A673 (cell line): ENCODE measurements at regions not wholly inside any gene's neighbourhood (a gene's known extent, or its start where the extent isn't known, plus 50 kb on each side); places are given as distances from the start of the nearest gene placed in this dataset.

Experiments used
- BruUV-seq: library from RNA; stranded (reverse); fragments of 400-500 nt; replicated peaks from 2 replicates; lab custom pipeline; 2021; lab: Mats Ljungman, UMichigan
- CTCF ChIA-PET: fragments of 300-600 bp; sonication (Branson Sonifier 250); formaldehyde crosslinking; loops from one replicate; lab custom pipeline; 2022; ENCODE audit warnings: antibody characterized with exemption; lab: Charles Lee
- POLR2A ChIA-PET: fragments of 300-600 bp; sonication (Branson Sonifier 250); formaldehyde crosslinking; loops from one replicate; lab custom pipeline; 2022; ENCODE audit warnings: antibody characterized with exemption; ENCODE audit not compliant: low non-redundant PET; lab: Charles Lee
- DNase-seq: peaks from one replicate; pipeline ENCODE4 v3.0.0-alpha.2; 2015; ENCODE audit warnings: low spot score
- H3K27ac ChIP-seq: fragments of 200-600 bp; sonication (generic); 2 replicates; pipeline ENCODE4 v1.5.1; 2016; ENCODE audit warnings: mixed run types, low read depth, mild to moderate bottlenecking, mixed read lengths, antibody characterized with exemption, low read length; ENCODE audit not compliant: poor library complexity, severe bottlenecking
- H3K27me3 ChIP-seq: fragments of 200-600 bp; sonication (generic); replicated peaks from 2 replicates; pipeline ENCODE4 v1.6.1; 2017; ENCODE audit warnings: mixed run types, low read depth, mild to moderate bottlenecking, mixed read lengths, antibody characterized with exemption, low read length; ENCODE audit not compliant: insufficient read depth, poor library complexity
- H3K36me3 ChIP-seq: fragments of 200-600 bp; sonication (generic); 2 replicates; pipeline ENCODE4 v1.6.1; 2016; ENCODE audit warnings: mixed run types, mild to moderate bottlenecking, mixed read lengths, antibody characterized with exemption, low read length; ENCODE audit not compliant: insufficient read depth, poor library complexity, severe bottlenecking
- H3K4me1 ChIP-seq: fragments of 200-600 bp; sonication (generic); 2 replicates; pipeline ENCODE4 v1.6.1; 2017; ENCODE audit warnings: mixed run types, mild to moderate bottlenecking, mixed read lengths, antibody characterized with exemption, low read length; ENCODE audit not compliant: insufficient read depth, poor library complexity, severe bottlenecking
- H3K4me3 ChIP-seq: fragments of 200-600 bp; sonication (generic); 2 replicates; pipeline ENCODE4 v1.5.1; 2016; ENCODE audit warnings: low read depth, mixed run types, mild to moderate bottlenecking, mixed read lengths, low read length; ENCODE audit not compliant: poor library complexity, severe bottlenecking
- H3K9me3 ChIP-seq: fragments of 200-600 bp; sonication (generic); 2 replicates; pipeline ENCODE4 v1.6.1; 2016; ENCODE audit warnings: mixed run types, low read depth, mild to moderate bottlenecking, mixed read lengths, antibody characterized with exemption, low read length; ENCODE audit not compliant: poor library complexity, severe bottlenecking
- EZH2 ChIP-seq: fragments of 200-600 bp; sonication (generic); IDR thresholded peaks from 2 replicates; pipeline ENCODE4 v1.6.1; 2017; ENCODE audit warnings: borderline replicate concordance, low read depth, mild to moderate bottlenecking, mixed read lengths, antibody characterized with exemption, low read length; ENCODE audit not compliant: poor library complexity, severe bottlenecking
- intact Hi-C: fragments of 100-400 bp; cut with micrococcal nuclease; formaldehyde crosslinking; loops from one replicate; pipeline ENCODE4 v1.10.0; 2022; ENCODE audit not compliant: unreplicated experiment
- TF ChIP-seq, protein P1 (sequence below): fragments of 300-800, 200-600 bp; sonication (generic); conservative IDR thresholded peaks from 2 replicates; pipeline ENCODE4 v1.5.1; 2017; ENCODE audit warnings: low read depth, mild to moderate bottlenecking, antibody characterized with exemption, low read length, moderate library complexity, mixed read lengths

GRCh38 chr5:68161156-68161555 is 54.4 kb upstream of the PIK3R1 start:
- ChIA-PET CTCF (no interaction called here), POLR2A (no interaction called here)
- BruUV-seq, result no TSS peak

DNA sequence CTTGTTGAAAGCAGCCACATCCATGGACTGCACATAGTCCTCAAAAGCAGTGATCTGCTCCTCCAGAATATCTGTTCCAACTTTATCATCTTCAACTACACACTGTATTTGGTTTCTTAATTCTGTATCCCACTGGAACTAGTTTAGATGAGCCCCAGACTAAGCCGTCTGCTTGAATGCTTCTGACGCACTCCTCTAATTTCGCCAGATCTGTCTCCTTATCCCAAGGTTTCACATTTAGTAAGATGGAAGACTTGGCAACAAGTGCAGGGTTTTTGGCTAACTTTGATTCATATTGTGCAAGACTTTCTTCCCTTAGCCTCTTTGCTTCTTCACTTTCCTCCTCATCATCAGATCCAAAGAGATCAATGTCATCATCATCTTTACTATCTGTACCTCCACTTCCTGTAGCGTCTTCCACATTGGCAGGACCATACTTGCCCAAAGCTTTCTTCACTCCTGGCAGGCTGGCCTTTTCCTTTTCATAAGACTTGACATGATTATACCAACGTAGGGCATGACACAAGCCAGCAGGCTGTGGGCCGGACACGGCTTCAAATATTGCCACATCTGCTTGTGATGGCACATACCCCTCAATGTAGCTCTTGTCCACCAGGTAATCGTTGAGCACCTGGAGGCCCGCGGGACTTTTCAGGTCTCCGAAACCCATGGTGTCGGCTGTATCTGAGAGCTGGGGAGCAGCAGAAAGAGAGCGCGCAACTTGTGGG is 56.2 kb upstream of the PIK3R1 start:
- Histone ChIP-seq H3K27me3 (no peaks in the 10 kb centered on the region), H3K9me3 (no peaks in the 10 kb centered on the region), H3K27ac (no peak overlapping the region), H3K4me1 (no peaks in the 10 kb centered on the region), H3K36me3 (no peaks in the 10 kb centered on the region), H3K4me3 (no peak overlapping the region)
- no TSS peak for BruUV-seq
- POLR2A ChIA-PET, result no interaction called here
- no peak for DNase-seq
- CTCF ChIA-PET, result no interaction called here
- intact Hi-C loops, result no loop called here
- TF ChIP-seq EZH2, result no peak
- TF ChIP-seq, protein P1, sequence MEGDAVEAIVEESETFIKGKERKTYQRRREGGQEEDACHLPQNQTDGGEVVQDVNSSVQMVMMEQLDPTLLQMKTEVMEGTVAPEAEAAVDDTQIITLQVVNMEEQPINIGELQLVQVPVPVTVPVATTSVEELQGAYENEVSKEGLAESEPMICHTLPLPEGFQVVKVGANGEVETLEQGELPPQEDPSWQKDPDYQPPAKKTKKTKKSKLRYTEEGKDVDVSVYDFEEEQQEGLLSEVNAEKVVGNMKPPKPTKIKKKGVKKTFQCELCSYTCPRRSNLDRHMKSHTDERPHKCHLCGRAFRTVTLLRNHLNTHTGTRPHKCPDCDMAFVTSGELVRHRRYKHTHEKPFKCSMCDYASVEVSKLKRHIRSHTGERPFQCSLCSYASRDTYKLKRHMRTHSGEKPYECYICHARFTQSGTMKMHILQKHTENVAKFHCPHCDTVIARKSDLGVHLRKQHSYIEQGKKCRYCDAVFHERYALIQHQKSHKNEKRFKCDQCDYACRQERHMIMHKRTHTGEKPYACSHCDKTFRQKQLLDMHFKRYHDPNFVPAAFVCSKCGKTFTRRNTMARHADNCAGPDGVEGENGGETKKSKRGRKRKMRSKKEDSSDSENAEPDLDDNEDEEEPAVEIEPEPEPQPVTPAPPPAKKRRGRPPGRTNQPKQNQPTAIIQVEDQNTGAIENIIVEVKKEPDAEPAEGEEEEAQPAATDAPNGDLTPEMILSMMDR, result no peak

More at GRCh38 chr5:68161156-68161555, 54.4 kb upstream of the PIK3R1 start:
- no peak overlapping the region for H3K27ac ChIP-seq
- no peak for DNase-seq
- no peak overlapping the region for H3K4me3 ChIP-seq
- no peaks in the 10 kb centered on the region for H3K27me3 ChIP-seq
- H3K4me1 ChIP-seq, result no peaks in the 10 kb centered on the region
- H3K36me3 ChIP-seq, result no peaks in the 10 kb centered on the region
- TF ChIP-seq, protein P1, result no peak
- no peak for TF ChIP-seq EZH2
- intact Hi-C loops, result no loop called here
- no peaks in the 10 kb centered on the region for H3K9me3 ChIP-seq

GRCh38 chr5:68155940-68156339 is 59.6 kb upstream of the PIK3R1 start:
- Histone ChIP-seq H3K27ac (no peak overlapping the region), H3K9me3 (no peaks in the 10 kb centered on the region), H3K36me3 (no peaks in the 10 kb centered on the region), H3K4me3 (no peak overlapping the region), H3K27me3 (no peaks in the 10 kb centered on the region), H3K4me1 (no peaks in the 10 kb centered on the region)
- TF ChIP-seq EZH2, result no peak
- TF ChIP-seq, protein P1, result no peak
- BruUV-seq, result no TSS peak
- POLR2A ChIA-PET, result no interaction called here
- CTCF ChIA-PET, result no interaction called here
- DNase-seq, result no peak
- intact Hi-C loops, result no loop called here
